Mucosa of rectum (tissue), 2 donors: ENCODE measurements at regions not wholly inside any gene's neighbourhood (a gene's known extent, or its start where the extent isn't known, plus 50 kb on each side); places are given as distances from the start of the nearest gene placed in this dataset.

Experiments used
- H3K27ac ChIP-seq, 2 donors: one replicate each; pipeline ENCODE4 v1.7.0; 2013; ENCODE audit warnings: inconsistent platforms in 2 of 2, low read depth in 2 of 2, low read length in 2 of 2
- H3K27me3 ChIP-seq, 2 donors: one replicate each; pipeline ENCODE4 v1.7.0; 2013; ENCODE audit warnings: low read length in 2 of 2; ENCODE audit not compliant: control insufficient read depth in 2 of 2, insufficient read depth in 2 of 2
- H3K36me3 ChIP-seq, 2 donors: one replicate each; pipeline ENCODE4 v1.7.0; 2013; ENCODE audit warnings: low read length in 2 of 2; ENCODE audit not compliant: control insufficient read depth in 2 of 2, insufficient read depth in 2 of 2
- H3K4me1 ChIP-seq, 2 donors: one replicate each; pipeline ENCODE4 v1.7.0; 2013; ENCODE audit warnings: low read length in 2 of 2, mild to moderate bottlenecking in 1 of 2; ENCODE audit not compliant: control insufficient read depth in 2 of 2, insufficient read depth in 2 of 2
- H3K4me3 ChIP-seq, 2 donors: one replicate each; pipeline ENCODE4 v1.7.0; 2013; ENCODE audit warnings: low read length in 2 of 2
- H3K9ac ChIP-seq, 2 donors: one replicate each; pipeline ENCODE4 v1.7.0; 2013; ENCODE audit warnings: low read length in 2 of 2, low read depth in 1 of 2, mild to moderate bottlenecking in 1 of 2
- H3K9me3 ChIP-seq, 2 donors: one replicate each; pipeline ENCODE4 v1.7.0; 2013; ENCODE audit warnings: low read length in 2 of 2; ENCODE audit not compliant: control insufficient read depth in 2 of 2
- donor health status: healthy.
- donor health status: Normal muscosa, but diverticular disease.

DNA sequence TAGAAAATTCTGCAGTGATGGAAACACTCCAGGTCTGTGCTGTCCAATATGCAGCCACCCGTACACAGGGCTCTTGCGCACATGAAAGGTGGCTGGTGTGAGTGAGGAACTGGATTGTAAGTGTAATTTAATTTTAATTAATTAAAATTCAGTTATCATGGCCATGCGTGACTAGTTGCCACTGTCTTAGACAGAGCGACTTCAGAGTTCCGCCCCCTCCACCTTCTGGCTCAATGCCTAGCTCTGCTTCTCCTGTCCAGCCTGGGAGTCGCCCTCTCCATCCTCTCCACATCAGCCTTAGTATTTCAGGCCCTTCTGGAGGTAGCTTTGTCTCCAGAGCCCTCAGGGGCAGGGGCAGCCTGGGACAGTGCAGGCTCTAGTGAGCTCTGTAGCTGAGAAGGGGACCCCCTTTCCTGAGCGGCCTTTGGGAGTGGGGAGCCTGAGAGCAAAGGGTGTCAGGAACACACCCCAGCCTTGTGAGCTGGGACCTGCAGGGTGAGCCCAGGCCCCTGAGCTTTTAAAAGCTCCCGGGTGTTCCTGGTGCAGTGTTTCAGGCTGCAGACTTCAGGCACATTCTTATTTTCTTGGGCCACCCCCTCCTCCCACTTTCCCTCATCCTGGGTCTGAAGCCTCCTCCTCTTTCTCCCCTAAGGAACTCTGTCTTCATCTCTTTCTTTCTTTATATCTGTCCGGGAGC lies 99.4 kb downstream of the IRF8 start:
- no peak overlapping the region for H3K4me3 ChIP-seq

DNA sequence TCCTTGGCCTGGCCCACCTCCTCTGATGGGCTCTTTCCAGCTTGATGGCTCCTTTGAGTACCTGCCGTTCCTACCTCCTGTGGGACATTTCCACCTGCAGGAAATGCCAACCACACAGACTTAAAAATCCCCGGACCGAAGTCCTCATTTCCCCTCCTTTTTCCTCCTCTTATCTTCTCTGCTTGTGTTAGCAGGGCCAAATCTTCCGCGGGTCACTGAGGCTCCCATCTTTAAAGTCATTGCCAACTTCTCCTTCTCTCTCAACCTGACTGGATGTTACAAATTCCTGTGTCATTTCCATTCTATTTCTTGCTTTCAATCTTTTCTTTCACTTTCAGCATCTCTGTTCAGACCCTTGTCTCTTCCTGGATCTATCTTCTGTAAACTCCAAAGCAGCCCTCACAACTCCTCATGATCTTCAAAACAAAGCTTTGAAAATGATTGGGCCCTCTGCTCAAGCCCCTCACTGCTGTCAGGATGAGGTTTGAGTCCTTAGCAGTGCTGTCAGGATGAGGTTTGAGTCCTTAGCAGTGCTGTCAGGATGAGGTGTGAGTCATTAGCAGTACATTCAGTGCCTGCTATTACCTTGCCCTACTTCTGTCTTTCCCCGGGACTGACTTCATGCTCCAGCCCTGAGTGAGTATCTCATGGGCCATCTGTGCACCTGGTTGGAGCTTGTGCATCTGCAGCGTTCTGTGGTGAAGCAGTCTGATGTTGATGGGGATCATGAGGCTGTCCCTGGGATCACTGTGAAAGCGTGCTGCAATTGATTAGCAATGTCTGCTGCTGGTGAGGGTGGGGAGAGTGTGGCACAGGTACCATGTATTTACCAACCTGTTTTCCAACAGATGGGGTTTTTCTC lies 100.1 kb downstream of the IRF8 start:
- H3K9me3 ChIP-seq, result no peaks in the 10 kb centered on the region
- H3K27me3 ChIP-seq, result no peaks in the 10 kb centered on the region
- no peak overlapping the region for H3K9ac ChIP-seq
- no peaks in the 10 kb centered on the region for H3K36me3 ChIP-seq
- no peak overlapping the region for H3K27ac ChIP-seq
- no peak overlapping the region for H3K4me3 ChIP-seq
- no peaks in the 10 kb centered on the region for H3K4me1 ChIP-seq

More for the DNA sequence above, 99.4 kb downstream of the IRF8 start:
- no peaks in the 10 kb centered on the region for H3K9me3 ChIP-seq
- H3K27me3 ChIP-seq, result no peaks in the 10 kb centered on the region
- no peak overlapping the region for H3K27ac ChIP-seq
- H3K36me3 ChIP-seq, result no peaks in the 10 kb centered on the region
- no peak overlapping the region for H3K9ac ChIP-seq
- H3K4me1 ChIP-seq, result no peaks in the 10 kb centered on the region

DNA sequence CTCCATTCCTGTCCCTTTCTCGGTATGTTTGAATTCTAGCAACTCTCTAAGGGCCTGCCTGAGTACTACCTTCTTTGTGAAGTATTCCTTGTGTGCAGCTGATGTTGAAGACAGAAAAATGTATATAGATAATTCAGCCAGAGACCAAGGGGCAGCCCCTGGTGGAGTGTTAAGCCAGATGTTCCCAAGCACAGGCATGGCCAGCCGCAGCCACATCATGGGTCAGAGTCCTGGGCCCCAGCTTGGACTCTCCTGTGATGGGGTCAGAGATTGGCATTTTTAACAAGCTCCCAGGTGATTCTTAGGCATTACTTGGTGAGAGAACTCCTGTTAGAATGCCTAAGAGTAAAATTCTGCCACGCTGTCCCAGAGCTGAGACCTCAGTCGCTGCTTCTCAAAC lies 100.8 kb downstream of the IRF8 start:
- Histone ChIP-seq H3K4me1 (no peaks in the 10 kb centered on the region), H3K9ac (no peak overlapping the region), H3K27me3 (no peaks in the 10 kb centered on the region), H3K27ac (no peak overlapping the region), H3K4me3 (no peak overlapping the region), H3K9me3 (no peaks in the 10 kb centered on the region), H3K36me3 (no peaks in the 10 kb centered on the region)

DNA sequence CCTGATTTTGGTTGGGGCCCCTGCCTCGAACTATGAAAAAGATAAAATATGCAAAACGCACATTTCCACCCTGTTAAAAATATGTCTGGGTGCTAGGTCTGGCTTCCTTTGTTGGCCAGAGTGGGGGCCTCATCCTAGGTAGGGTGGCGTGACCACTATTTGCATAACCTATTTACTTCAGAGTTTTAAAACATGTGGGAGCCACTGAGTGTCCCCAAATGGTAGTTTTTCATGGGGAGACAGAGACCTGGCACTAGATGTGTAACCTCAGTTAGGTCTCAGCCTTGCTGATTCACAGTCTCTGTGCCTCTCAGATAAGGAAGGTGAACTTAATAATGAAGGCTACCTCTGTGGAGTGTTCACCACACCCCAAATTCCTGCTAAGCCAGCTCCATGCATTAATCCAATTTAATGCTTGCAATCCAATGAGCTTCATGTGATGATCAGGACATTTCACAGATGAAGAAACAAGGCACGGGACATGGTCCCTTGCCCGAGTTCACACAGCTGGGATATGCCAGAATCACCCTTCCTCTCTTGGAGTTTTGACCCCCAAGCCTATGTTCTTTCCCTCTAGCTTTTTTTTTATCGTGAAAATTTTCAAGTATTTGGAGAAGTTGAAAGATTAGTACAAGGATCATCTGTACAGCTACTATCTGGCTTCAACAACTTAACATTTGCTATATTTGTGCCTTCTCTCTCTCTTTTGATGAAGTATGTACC lies 103.4 kb downstream of the IRF8 start:
- H3K27me3 ChIP-seq, result no peaks in the 10 kb centered on the region
- H3K4me1 ChIP-seq, result no peaks in the 10 kb centered on the region
- H3K9me3 ChIP-seq, result no peaks in the 10 kb centered on the region
- H3K4me3 ChIP-seq, result no peak overlapping the region
- H3K36me3 ChIP-seq, result no peaks in the 10 kb centered on the region
- H3K9ac ChIP-seq, result no peak overlapping the region
- H3K27ac ChIP-seq, result no peak overlapping the region

DNA sequence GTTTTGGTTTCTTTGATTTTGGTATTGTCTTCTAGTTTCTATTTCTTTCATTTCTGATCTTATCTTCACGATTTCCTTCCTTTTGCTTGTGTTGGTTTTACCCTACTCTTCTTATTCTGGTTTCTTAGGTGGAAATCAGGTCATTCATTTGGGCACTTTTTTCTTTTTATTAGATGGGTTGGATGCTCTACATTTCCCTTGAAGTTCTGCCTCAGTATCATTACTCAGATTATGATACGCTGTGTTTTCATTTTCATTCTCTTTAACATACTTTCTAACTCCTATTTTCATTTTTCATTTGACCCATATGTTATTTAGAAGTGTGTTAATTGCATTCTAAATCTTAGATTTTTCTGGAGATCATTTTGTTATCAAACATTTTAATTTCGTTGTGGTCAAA lies 108.6 kb downstream of the IRF8 start:
- no peaks in the 10 kb centered on the region for H3K4me1 ChIP-seq
- H3K9me3 ChIP-seq, result no peaks in the 10 kb centered on the region

DNA sequence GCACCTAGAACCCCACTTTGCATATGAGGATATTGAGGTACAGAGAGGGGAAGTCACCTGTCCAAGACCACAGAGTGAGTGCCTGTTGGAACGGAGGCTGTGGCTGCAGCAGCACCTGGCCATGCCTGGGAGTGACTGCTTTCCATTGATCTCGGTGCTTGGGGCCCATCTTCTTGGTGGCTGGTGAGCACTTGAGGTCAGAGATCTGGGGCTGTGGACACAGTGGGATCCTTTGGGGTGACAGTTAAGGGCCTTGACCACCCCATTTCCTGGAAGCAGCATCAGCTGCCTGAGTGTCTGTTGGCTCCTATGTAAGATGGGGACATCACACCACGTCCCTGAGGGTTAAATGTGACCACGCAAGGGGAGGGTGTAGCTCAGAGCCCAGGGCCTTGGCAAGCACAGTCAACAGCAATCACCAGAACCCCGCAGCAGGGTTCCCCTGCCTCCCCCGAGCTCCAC lies 111.7 kb downstream of the IRF8 start:
- Histone ChIP-seq H3K27ac (no peak overlapping the region), H3K9ac (no peak overlapping the region), H3K9me3 (no peaks in the 10 kb centered on the region), H3K4me3 (no peak overlapping the region), H3K27me3 (no peaks in the 10 kb centered on the region), H3K36me3 (no peaks in the 10 kb centered on the region), H3K4me1 (no peaks in the 10 kb centered on the region)

More for the DNA sequence above, 108.6 kb downstream of the IRF8 start:
- Histone ChIP-seq H3K27me3 (no peaks in the 10 kb centered on the region), H3K9ac (no peak overlapping the region), H3K4me3 (no peak overlapping the region), H3K36me3 (no peaks in the 10 kb centered on the region), H3K27ac (no peak overlapping the region)

DNA sequence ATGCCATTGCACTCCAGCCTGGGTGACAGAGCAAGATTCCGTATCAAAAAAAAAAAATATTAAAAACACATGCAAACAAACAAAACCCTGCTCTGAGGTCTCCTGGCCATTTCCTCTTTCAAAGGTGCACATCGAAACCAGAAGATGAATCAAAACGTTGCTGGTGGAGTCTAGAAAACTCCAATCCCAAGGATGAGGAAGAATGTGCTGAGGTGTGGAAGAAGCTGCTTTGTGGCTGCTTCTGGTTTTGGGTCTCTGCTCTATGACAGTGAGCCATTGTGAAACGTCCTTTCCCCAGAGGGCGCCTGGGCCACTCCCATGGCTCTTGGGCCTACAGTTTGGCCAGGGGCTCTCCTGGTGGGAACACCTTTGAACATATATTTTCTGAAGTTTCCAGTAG lies 112.6 kb downstream of the IRF8 start:
- H3K4me1 ChIP-seq, result no peaks in the 10 kb centered on the region
- H3K36me3 ChIP-seq, result no peaks in the 10 kb centered on the region
- H3K4me3 ChIP-seq, result no peak overlapping the region
- no peaks in the 10 kb centered on the region for H3K27me3 ChIP-seq
- no peaks in the 10 kb centered on the region for H3K9me3 ChIP-seq
- no peak overlapping the region for H3K27ac ChIP-seq
- H3K9ac ChIP-seq, result no peak overlapping the region

DNA sequence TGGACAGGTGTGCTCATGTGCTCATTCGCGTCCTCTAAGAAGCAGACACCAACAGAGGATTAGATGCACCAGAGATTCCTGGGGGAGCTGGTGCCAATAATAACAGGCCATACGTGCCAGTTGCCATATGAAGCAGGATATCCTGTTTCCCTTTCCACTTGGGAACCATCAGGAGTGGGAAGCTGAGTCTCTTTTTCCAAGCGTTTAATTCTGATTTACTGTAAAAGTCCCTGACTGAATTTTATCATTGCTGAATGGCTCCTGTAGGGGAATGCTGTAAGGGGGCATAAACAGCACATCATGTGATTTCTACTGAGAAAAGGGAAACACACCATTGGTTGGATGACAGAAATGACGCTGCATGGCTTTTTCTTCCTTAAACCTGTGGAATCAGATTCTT lies 113.3 kb downstream of the IRF8 start:
- Histone ChIP-seq H3K27me3 (no peaks in the 10 kb centered on the region), H3K36me3 (no peaks in the 10 kb centered on the region), H3K9ac (no peak overlapping the region), H3K4me1 (no peaks in the 10 kb centered on the region), H3K27ac (no peak overlapping the region), H3K9me3 (no peaks in the 10 kb centered on the region), H3K4me3 (no peak overlapping the region)

DNA sequence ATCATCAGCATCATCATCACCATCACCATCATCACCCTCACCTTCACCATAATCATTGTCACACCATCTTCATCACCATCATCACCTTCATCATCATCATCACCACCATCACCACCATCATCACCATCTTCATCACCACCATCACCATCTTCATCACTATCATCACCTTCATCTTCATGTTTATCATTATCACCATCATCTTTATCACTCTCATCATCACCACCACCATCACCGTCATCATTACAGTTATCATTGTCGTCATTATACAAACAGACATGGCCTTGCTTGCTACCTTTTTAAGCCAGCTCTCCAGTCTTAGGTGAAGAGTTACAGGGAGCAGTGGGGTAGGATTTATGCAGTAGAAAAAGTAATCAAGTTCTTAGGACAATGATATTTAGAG lies 114.9 kb downstream of the IRF8 start:
- H3K4me1 ChIP-seq, result peaks cover 3 to 4% of the 10 kb centered on the region in 2 donors
- peaks cover 0 to 2% of the 10 kb centered on the region in 2 donors for H3K27me3 ChIP-seq
- H3K9ac ChIP-seq, result no peak overlapping the region
- H3K27ac ChIP-seq, result no peak overlapping the region
- H3K9me3 ChIP-seq, result no peaks in the 10 kb centered on the region
- no peaks in the 10 kb centered on the region for H3K36me3 ChIP-seq
- no peak overlapping the region for H3K4me3 ChIP-seq

DNA sequence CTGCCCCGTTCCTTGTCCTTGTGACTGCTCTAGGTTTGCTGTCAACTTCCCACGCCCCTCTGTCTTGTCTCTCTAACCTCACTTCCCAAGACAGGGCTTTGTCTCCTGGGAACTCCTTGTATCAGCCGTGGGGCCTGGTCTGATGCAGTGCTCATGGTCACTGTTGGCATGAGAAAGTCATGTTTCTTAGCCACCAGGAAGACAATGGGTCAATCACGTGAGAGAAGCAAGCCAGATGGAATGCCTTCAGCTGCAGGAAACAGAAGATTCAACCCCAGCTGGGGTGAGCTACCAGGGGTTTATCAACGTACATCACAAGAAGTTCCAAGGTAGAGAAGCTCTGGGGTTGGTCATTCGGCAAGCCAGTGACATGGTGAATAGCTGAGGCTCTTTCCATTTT lies 116.6 kb downstream of the IRF8 start:
- peaks cover 3 to 4% of the 10 kb centered on the region in 2 donors for H3K4me1 ChIP-seq
- H3K9ac ChIP-seq, result no peak overlapping the region
- H3K27ac ChIP-seq, result no peak overlapping the region
- peaks cover 0 to 2% of the 10 kb centered on the region in 2 donors for H3K27me3 ChIP-seq
- H3K9me3 ChIP-seq, result peaks cover 0 to 3% of the 10 kb centered on the region in 2 donors
- no peaks in the 10 kb centered on the region for H3K36me3 ChIP-seq
- H3K4me3 ChIP-seq, result no peak overlapping the region
